ENCODE measurements at regions not wholly inside any gene's neighbourhood (a gene's known extent, or its start where the extent isn't known, plus 50 kb on each side); places are given as distances from the start of the nearest gene placed in this dataset.

DNA sequence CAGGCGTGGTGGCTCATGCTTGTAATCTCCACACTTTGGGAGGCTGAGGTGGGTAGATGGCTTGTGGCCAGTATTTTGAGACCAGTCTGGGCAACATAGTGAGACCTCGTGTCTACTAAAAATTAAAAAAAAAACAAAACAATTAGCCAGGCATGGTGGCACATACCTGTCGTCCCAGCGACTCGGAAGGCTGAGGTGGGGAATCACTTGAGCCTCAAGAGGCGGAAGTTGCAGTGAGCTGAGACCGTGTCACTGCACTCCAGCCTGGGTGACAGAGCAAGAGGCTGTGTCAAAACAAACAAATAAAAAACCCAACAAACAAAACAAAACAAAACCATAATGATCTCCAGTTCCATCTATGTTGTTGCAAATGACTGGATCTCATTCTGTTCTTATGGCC is 341.3 kb upstream of the CFAP20DC start:
- DNase-seq (ENCODE audit: low spot score in 2 of 2), result no peak
- intact Hi-C loops (cut with DNase I; ENCODE audit: low total_unique reads), result no loop called here
- WGBS, 2 donors, result 92 to 93% methylated on average over 7 of the region's 7 CpGs
- TF ChIP-seq POLR2A (IDR thresholded peaks at IDR 0.05), result no peak
- TF ChIP-seq, protein P1, sequence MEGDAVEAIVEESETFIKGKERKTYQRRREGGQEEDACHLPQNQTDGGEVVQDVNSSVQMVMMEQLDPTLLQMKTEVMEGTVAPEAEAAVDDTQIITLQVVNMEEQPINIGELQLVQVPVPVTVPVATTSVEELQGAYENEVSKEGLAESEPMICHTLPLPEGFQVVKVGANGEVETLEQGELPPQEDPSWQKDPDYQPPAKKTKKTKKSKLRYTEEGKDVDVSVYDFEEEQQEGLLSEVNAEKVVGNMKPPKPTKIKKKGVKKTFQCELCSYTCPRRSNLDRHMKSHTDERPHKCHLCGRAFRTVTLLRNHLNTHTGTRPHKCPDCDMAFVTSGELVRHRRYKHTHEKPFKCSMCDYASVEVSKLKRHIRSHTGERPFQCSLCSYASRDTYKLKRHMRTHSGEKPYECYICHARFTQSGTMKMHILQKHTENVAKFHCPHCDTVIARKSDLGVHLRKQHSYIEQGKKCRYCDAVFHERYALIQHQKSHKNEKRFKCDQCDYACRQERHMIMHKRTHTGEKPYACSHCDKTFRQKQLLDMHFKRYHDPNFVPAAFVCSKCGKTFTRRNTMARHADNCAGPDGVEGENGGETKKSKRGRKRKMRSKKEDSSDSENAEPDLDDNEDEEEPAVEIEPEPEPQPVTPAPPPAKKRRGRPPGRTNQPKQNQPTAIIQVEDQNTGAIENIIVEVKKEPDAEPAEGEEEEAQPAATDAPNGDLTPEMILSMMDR (IDR thresholded peaks at IDR 0.05), result no peak
- no peak overlapping the region for H3K4me3 ChIP-seq (ENCODE audit: low read depth, poor library complexity, severe bottlenecking)

DNA sequence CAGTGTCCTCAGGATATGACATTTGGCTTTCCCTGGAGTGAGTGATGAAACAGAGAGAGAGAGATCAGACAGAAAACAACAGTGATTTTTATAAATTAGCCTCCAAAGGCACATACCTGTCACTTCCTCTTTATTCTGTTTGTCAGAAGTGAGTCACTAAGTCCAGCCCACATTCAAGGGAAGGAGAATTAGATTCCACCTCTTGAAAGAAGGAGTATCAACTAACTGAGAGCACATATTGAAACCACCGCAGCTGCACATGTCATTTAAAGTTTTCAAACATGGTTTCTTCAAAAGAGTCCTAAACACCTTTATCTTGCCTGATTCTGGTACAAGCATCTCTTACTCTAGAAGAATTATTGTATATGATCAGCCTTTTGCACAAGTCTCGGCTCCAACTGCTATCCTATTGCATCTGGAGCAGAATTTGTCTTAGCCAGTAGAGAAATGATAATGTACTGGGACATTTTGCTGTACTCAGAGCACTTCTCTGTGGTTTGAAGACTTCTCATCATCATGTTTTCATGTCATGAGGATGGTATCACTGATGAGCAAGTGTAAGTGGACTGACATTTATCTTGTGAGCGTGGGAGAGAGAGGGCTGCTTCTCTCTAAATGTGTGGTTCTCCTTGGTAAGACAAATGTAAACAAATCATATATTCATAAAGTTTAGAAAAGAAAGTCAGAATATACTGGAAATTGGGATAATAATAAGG is 338.9 kb upstream of the CFAP20DC start:
- TF ChIP-seq, protein P1 (IDR thresholded peaks at IDR 0.05), result no peak
- no peak for TF ChIP-seq POLR2A (IDR thresholded peaks at IDR 0.05)
- intact Hi-C loops (cut with DNase I; ENCODE audit: low total_unique reads), result no loop called here
- DNase-seq (ENCODE audit: low spot score in 2 of 2), result no peak
- WGBS, 2 donors, result 82 to 84% methylated on average over 3 of the region's 3 CpGs
- no peak overlapping the region for H3K4me3 ChIP-seq (ENCODE audit: low read depth, poor library complexity, severe bottlenecking)

DNA sequence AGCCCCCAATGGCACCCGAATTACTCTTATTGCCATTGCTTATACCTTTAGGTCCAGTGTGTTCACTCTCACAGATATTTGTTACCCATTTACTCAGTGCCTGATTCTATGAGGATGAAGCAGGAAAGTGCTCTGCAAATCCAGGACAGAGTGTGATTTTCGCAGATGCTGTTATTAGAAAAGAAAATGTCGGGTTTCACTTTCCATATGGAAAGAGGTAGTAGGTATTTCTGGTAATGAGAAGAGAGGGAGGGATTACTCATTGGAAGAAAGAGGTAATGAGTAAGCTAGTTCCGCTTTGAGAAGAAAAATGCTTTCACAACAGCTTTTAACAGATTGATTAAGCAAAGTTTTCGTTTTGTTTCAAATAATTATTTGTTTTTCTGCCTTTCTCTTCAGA is 336.3 kb upstream of the CFAP20DC start:
- DNase-seq (ENCODE audit: low spot score in 2 of 2), result no peak
- H3K4me3 ChIP-seq (ENCODE audit: low read depth, poor library complexity, severe bottlenecking), result no peak overlapping the region
- 79 to 81% methylated on average over 5 of the region's 5 CpGs for WGBS, 2 donors
- TF ChIP-seq POLR2A (IDR thresholded peaks at IDR 0.05), result no peak
- TF ChIP-seq, protein P1 (IDR thresholded peaks at IDR 0.05), result no peak
- intact Hi-C loops (cut with DNase I; ENCODE audit: low total_unique reads), result no loop called here

DNA sequence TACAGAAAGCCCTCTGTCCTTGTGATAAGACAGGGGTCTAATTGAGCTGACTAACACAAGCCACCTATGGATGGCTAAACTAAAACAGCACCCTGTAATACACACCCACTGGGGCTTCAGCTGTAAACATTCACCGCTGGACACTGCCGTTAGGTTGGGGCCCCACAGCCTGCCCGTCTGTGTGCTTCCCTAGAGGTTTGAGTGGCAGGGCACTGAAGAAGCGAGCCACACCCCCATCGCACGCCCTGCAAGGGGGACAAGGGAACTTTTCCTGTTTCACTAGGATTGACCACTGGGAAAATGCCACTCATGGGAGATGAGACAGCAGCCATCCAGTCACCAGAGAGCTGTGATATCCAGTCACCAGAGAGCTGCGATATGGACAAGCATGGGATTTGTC is 335.7 kb upstream of the CFAP20DC start:
- intact Hi-C loops (cut with DNase I; ENCODE audit: low total_unique reads), result no loop called here
- WGBS, 2 donors, result 77 to 93% methylated on average over 5 to 7 of the region's 7 CpGs
- DNase-seq (ENCODE audit: low spot score in 2 of 2), result no peak
- TF ChIP-seq, protein P1 (IDR thresholded peaks at IDR 0.05), result no peak
- TF ChIP-seq POLR2A (IDR thresholded peaks at IDR 0.05), result no peak
- no peak overlapping the region for H3K4me3 ChIP-seq (ENCODE audit: low read depth, poor library complexity, severe bottlenecking)

DNA sequence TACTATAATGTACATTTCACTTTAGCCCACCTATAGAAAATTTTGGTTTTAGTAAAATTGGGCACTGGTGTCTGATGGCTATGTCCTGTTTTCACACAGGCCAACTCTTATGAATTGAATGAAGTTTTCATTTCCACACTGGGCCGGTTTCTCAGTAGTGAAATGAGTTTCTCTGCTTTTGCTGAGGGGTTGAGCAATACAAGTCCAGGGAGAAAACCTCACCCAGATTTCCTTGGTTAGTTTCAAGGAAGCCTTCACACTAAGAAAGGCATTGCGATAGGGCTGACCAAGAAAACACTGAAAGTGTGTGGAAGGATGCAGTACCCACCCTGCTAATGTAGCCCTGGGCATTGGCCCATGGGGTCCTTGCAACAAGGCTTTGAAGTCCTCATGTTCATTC is 331.5 kb upstream of the CFAP20DC start:
- TF ChIP-seq POLR2A (IDR thresholded peaks at IDR 0.05), result no peak
- TF ChIP-seq, protein P1 (IDR thresholded peaks at IDR 0.05), result no peak
- H3K4me3 ChIP-seq (ENCODE audit: low read depth, poor library complexity, severe bottlenecking), result no peak overlapping the region
- intact Hi-C loops (cut with DNase I; ENCODE audit: low total_unique reads), result no loop called here
- 75 to 85% methylated on average over 2 of the region's 2 CpGs for WGBS, 2 donors
- no peak for DNase-seq (ENCODE audit: low spot score in 2 of 2)

DNA sequence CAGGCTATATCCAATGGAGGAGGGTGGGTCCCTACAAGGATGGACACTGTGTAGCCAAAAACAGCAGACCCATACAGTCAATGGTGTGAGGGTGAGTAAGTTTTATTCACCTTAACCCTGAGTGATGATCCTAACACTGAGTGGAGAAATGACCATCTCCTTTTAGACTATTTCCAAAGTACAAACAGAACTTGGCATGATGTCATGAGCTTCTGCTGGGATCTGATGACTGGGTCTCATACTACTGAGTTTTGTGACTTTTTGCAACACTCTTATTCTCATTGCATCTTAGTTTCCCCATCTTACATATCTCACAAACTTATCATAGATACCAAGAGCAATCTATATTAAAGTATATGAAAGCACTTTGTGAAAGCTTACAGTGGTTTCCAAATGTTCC is 330.3 kb upstream of the CFAP20DC start:
- no peak overlapping the region for H3K4me3 ChIP-seq (ENCODE audit: low read depth, poor library complexity, severe bottlenecking)
- intact Hi-C loops (cut with DNase I; ENCODE audit: low total_unique reads), result no loop called here
- TF ChIP-seq, protein P1 (IDR thresholded peaks at IDR 0.05), result no peak
- no peak for TF ChIP-seq POLR2A (IDR thresholded peaks at IDR 0.05)
- no peak for DNase-seq (ENCODE audit: low spot score in 2 of 2)

Measured in lower leg skin (tissue), 4 donors.